HEK293 (cell line): ENCODE measurements at regions not wholly inside any gene's neighbourhood (a gene's known extent, or its start where the extent isn't known, plus 50 kb on each side); places are given as distances from the start of the nearest gene placed in this dataset.
A peak's percentile ranks its signal among the peaks of the same experiment; 100 is the strongest.

Experiments used
- CTCF ChIA-PET: fragments of 350-600 bp; formaldehyde crosslinking; extraction: SDS; loops from one replicate; lab custom pipeline; 2021; ENCODE audit warnings: antibody characterized with exemption; lab: Yijun Ruan, JAX
- POLR2A ChIA-PET: fragments of 300-600 bp; formaldehyde crosslinking; extraction: SDS; loops from one replicate; lab custom pipeline; 2020; ENCODE audit warnings: antibody characterized with exemption, inconsistent platforms; lab: Yijun Ruan, JAX
- H3K27ac ChIP-seq: fragments of 200-500 bp; sonication (Bioruptor generic); 2 replicates; pipeline ENCODE4 v1.5.1; 2014; ENCODE audit warnings: low read depth, low read length, control low read depth, inconsistent platforms; ENCODE audit errors: extremely low read depth
- H3K36me3 ChIP-seq, 2 experiments: fragments of 200-500 bp in 1 of 2; sonication (Bioruptor generic) in 1 of 2; 1 replicate in 1 of 2; 2 replicates in 1 of 2; pipeline ENCODE4 v1.5.1; 2014 to 2017; ENCODE audit warnings: inconsistent platforms in 2 of 2, low read length in 2 of 2; ENCODE audit not compliant: control insufficient read depth in 2 of 2, insufficient read depth in 1 of 2
- H3K4me1 ChIP-seq: fragments of 200-500 bp; sonication (Bioruptor generic); 2 replicates; pipeline ENCODE4 v1.5.1; 2014; ENCODE audit warnings: mild to moderate bottlenecking, low read length, inconsistent platforms; ENCODE audit not compliant: control insufficient read depth, insufficient read depth
- H3K4me3 ChIP-seq: 2 replicates; pipeline ENCODE4 v1.5.1; 2011; ENCODE audit warnings: low read depth, mild to moderate bottlenecking, control low read depth, low read length, moderate library complexity
- H3K9me3 ChIP-seq: fragments of 200-500 bp; sonication (Bioruptor generic); 2 replicates; pipeline ENCODE4 v1.5.1; 2014; ENCODE audit warnings: low read depth, low read length, inconsistent platforms; ENCODE audit not compliant: control insufficient read depth, insufficient read depth
- SETDB1 ChIP-seq: IDR thresholded peaks from one replicate; pipeline ENCODE4 v1.6.1; 2017; ENCODE audit warnings: mild to moderate bottlenecking, low read length, moderate library complexity, mixed read lengths; ENCODE audit not compliant: insufficient read length
- SP3 ChIP-seq: fragments of 450-650 bp; formaldehyde crosslinking; IDR thresholded peaks from 2 replicates; pipeline ENCODE4 v1.5.1; 2016; ENCODE audit warnings: missing biosample characterization, missing genetic modification characterization
- TRIM28 ChIP-seq: IDR thresholded peaks from 2 replicates; pipeline ENCODE4 v1.6.1; 2011; ENCODE audit warnings: low read length, control low read depth, borderline replicate concordance
- ZBTB20 ChIP-seq: fragments of 450-650 bp; formaldehyde crosslinking; IDR thresholded peaks from 2 replicates; pipeline ENCODE4 v1.5.1; 2016; ENCODE audit warnings: missing biosample characterization, missing genetic modification characterization
- ZFHX2 ChIP-seq: fragments of 450-650 bp; formaldehyde crosslinking; conservative IDR thresholded peaks from 2 replicates; pipeline ENCODE4 v1.5.1; 2016; ENCODE audit warnings: missing biosample characterization, missing genetic modification characterization
- ZNF146 ChIP-seq: fragments of 450-650 bp; formaldehyde crosslinking; IDR thresholded peaks from 2 replicates; pipeline ENCODE4 v1.5.1; 2016; ENCODE audit warnings: missing biosample characterization, missing genetic modification characterization
- ZNF302 ChIP-seq: fragments of 450-650 bp; formaldehyde crosslinking; IDR thresholded peaks from 2 replicates; pipeline ENCODE4 v1.5.1; 2016; ENCODE audit warnings: missing biosample characterization, missing genetic modification characterization, low read depth
- ZNF335 ChIP-seq: fragments of 450-650 bp; formaldehyde crosslinking; conservative IDR thresholded peaks from 2 replicates; pipeline ENCODE4 v1.5.1; 2016; ENCODE audit warnings: missing biosample characterization, missing genetic modification characterization
- ZNF473 ChIP-seq: fragments of 450-650 bp; formaldehyde crosslinking; IDR thresholded peaks from 2 replicates; pipeline ENCODE4 v1.5.1; 2017; ENCODE audit warnings: missing biosample characterization, missing genetic modification characterization
- ZNF585B ChIP-seq: fragments of 450-650 bp; formaldehyde crosslinking; IDR thresholded peaks from 2 replicates; pipeline ENCODE4 v1.5.1; 2016; ENCODE audit warnings: missing biosample characterization, missing genetic modification characterization
- ZSCAN16 ChIP-seq: fragments of 450-650 bp; formaldehyde crosslinking; IDR thresholded peaks from 2 replicates; pipeline ENCODE4 v1.5.1; 2016; ENCODE audit warnings: missing biosample characterization, missing genetic modification characterization
- ZSCAN23 ChIP-seq: fragments of 450-650 bp; formaldehyde crosslinking; IDR thresholded peaks from 2 replicates; pipeline ENCODE4 v1.5.1; 2016; ENCODE audit warnings: missing biosample characterization, missing genetic modification characterization
- TF ChIP-seq, protein P1 (sequence below): sonication (generic); formaldehyde crosslinking; IDR thresholded peaks from 2 replicates; pipeline ENCODE4 v1.8.1; 2022; ENCODE audit warnings: mild to moderate bottlenecking, moderate library complexity, missing genetic modification reagents
- TF ChIP-seq, protein P2 (sequence below): fragments of 450-650 bp; formaldehyde crosslinking; IDR thresholded peaks from 2 replicates; pipeline ENCODE4 v1.5.1; 2016; ENCODE audit warnings: missing biosample characterization, missing genetic modification characterization, borderline replicate concordance
- TF ChIP-seq, protein P3 (sequence below): fragments of 450-650 bp; formaldehyde crosslinking; IDR thresholded peaks from 2 replicates; pipeline ENCODE4 v1.5.1; 2016; ENCODE audit warnings: missing biosample characterization, missing genetic modification characterization
- TF ChIP-seq, protein P4 (sequence below): fragments of 450-650 bp; formaldehyde crosslinking; IDR thresholded peaks from 2 replicates; pipeline ENCODE4 v1.5.1; 2016; ENCODE audit warnings: missing biosample characterization, missing genetic modification characterization

DNA sequence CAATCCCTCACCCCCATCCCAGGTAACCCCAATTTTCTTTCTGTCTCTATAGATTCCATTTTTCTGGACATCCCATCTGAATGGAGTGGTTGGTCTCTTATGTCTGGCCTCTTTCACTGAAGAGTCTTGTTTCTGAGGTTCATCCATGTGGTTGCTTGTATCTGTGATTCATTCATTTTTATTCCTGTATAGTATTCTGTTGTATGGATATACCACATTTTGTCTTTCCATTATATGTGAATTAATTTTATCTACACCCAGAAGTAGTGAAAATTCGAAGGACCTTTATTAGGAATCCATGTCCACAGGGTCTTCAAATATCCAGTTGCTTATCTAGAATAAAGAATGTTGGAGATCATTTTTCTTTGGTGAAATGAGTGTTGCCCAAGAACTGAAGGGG, 207.6 kb upstream of the MSX2 start:
- ChIA-PET CTCF (no interaction called here), POLR2A (no interaction called here)
- no peak overlapping the region for H3K27ac ChIP-seq
- no peaks in the 10 kb centered on the region for H3K36me3 ChIP-seq
- H3K4me3 ChIP-seq: no peak overlapping the region
- no peaks in the 10 kb centered on the region for H3K9me3 ChIP-seq
- peaks cover 20% of the 10 kb centered on the region for H3K4me1 ChIP-seq
- peak; percentile 44 for TF ChIP-seq SETDB1
- peak; percentile 88 for TF ChIP-seq ZNF146 (tag by site-specific recombination)
- peak; percentile 67; the same call in 1 of the 2 replicates for TF ChIP-seq TRIM28
- no peak for TF ChIP-seq SP3 (tag by site-specific recombination)

DNA sequence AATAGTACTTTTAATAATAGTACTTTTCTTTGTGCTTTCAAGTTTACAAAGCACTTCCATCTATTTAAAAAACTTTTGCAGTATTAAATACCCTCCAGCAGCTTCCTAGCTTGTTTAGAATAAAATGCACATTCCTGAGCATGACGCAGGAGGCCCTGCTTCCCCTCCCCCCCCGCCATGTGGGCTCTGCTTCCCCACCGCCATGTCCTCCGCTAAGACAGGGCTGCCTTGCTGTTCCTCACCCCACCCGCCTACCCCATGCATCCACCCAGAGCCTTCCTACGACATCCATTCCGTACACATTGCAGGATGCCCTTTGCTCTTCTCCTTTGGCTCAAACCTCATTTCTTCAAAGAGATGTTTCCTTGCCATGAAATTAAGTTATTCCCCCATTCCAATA, 205.9 kb upstream of the MSX2 start:
- POLR2A ChIA-PET: no interaction called here
- H3K36me3 ChIP-seq: no peaks in the 10 kb centered on the region
- H3K4me3 ChIP-seq: no peak overlapping the region
- peaks cover 15% of the 10 kb centered on the region for H3K4me1 ChIP-seq
- H3K27ac ChIP-seq: no peak overlapping the region
- TF ChIP-seq ZSCAN16 (tag by site-specific recombination): no peak
- no peak for TF ChIP-seq ZFHX2 (tag by site-specific recombination)
- TF ChIP-seq ZNF473 (tag by site-specific recombination): no peak
- no peak for TF ChIP-seq ZSCAN23 (tag by site-specific recombination)
- no peak for TF ChIP-seq ZNF585B
- TF ChIP-seq, protein P1, sequence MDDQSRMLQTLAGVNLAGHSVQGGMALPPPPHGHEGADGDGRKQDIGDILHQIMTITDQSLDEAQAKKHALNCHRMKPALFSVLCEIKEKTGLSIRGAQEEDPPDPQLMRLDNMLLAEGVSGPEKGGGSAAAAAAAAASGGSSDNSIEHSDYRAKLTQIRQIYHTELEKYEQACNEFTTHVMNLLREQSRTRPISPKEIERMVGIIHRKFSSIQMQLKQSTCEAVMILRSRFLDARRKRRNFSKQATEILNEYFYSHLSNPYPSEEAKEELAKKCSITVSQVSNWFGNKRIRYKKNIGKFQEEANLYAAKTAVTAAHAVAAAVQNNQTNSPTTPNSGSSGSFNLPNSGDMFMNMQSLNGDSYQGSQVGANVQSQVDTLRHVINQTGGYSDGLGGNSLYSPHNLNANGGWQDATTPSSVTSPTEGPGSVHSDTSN: no peak
- TF ChIP-seq ZNF302 (tag by site-specific recombination): no peak
- TF ChIP-seq, protein P2, sequence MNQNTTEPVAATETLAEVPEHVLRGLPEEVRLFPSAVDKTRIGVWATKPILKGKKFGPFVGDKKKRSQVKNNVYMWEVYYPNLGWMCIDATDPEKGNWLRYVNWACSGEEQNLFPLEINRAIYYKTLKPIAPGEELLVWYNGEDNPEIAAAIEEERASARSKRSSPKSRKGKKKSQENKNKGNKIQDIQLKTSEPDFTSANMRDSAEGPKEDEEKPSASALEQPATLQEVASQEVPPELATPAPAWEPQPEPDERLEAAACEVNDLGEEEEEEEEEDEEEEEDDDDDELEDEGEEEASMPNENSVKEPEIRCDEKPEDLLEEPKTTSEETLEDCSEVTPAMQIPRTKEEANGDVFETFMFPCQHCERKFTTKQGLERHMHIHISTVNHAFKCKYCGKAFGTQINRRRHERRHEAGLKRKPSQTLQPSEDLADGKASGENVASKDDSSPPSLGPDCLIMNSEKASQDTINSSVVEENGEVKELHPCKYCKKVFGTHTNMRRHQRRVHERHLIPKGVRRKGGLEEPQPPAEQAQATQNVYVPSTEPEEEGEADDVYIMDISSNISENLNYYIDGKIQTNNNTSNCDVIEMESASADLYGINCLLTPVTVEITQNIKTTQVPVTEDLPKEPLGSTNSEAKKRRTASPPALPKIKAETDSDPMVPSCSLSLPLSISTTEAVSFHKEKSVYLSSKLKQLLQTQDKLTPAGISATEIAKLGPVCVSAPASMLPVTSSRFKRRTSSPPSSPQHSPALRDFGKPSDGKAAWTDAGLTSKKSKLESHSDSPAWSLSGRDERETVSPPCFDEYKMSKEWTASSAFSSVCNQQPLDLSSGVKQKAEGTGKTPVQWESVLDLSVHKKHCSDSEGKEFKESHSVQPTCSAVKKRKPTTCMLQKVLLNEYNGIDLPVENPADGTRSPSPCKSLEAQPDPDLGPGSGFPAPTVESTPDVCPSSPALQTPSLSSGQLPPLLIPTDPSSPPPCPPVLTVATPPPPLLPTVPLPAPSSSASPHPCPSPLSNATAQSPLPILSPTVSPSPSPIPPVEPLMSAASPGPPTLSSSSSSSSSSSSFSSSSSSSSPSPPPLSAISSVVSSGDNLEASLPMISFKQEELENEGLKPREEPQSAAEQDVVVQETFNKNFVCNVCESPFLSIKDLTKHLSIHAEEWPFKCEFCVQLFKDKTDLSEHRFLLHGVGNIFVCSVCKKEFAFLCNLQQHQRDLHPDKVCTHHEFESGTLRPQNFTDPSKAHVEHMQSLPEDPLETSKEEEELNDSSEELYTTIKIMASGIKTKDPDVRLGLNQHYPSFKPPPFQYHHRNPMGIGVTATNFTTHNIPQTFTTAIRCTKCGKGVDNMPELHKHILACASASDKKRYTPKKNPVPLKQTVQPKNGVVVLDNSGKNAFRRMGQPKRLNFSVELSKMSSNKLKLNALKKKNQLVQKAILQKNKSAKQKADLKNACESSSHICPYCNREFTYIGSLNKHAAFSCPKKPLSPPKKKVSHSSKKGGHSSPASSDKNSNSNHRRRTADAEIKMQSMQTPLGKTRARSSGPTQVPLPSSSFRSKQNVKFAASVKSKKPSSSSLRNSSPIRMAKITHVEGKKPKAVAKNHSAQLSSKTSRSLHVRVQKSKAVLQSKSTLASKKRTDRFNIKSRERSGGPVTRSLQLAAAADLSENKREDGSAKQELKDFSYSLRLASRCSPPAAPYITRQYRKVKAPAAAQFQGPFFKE (tag by site-specific recombination): no peak
- no peak for TF ChIP-seq ZNF335 (tag by site-specific recombination)
- TF ChIP-seq, protein P3, sequence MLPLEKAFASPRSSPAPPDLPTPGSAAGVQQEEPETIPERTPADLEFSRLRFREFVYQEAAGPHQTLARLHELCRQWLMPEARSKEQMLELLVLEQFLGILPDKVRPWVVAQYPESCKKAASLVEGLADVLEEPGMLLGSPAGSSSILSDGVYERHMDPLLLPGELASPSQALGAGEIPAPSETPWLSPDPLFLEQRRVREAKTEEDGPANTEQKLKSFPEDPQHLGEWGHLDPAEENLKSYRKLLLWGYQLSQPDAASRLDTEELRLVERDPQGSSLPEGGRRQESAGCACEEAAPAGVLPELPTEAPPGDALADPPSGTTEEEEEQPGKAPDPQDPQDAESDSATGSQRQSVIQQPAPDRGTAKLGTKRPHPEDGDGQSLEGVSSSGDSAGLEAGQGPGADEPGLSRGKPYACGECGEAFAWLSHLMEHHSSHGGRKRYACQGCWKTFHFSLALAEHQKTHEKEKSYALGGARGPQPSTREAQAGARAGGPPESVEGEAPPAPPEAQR (tag by site-specific recombination): no peak
- TF ChIP-seq, protein P4, sequence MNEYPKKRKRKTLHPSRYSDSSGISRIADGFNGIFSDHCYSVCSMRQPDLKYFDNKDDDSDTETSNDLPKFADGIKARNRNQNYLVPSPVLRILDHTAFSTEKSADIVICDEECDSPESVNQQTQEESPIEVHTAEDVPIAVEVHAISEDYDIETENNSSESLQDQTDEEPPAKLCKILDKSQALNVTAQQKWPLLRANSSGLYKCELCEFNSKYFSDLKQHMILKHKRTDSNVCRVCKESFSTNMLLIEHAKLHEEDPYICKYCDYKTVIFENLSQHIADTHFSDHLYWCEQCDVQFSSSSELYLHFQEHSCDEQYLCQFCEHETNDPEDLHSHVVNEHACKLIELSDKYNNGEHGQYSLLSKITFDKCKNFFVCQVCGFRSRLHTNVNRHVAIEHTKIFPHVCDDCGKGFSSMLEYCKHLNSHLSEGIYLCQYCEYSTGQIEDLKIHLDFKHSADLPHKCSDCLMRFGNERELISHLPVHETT: no peak
- TF ChIP-seq ZBTB20: no peak
- no peaks in the 10 kb centered on the region for H3K9me3 ChIP-seq
- CTCF ChIA-PET: interaction anchor here (0.6 kb wide), 1 partner anchor 18 kb away, joined by 3 read pairs; no protein-coding TSS in a partner anchor
